ENCODE measurements at regions not wholly inside any gene's neighbourhood (a gene's known extent, or its start where the extent isn't known, plus 50 kb on each side); places are given as distances from the start of the nearest gene placed in this dataset.
A peak's percentile ranks its signal among the peaks of the same experiment; 100 is the strongest.

- no peak overlapping the region for H2AFZ ChIP-seq (ENCODE audit: low read length)
These were observed 114.7 kb upstream of the PHACTR1 start for GRCh38 chr6:12601881-12602280.

DNA sequence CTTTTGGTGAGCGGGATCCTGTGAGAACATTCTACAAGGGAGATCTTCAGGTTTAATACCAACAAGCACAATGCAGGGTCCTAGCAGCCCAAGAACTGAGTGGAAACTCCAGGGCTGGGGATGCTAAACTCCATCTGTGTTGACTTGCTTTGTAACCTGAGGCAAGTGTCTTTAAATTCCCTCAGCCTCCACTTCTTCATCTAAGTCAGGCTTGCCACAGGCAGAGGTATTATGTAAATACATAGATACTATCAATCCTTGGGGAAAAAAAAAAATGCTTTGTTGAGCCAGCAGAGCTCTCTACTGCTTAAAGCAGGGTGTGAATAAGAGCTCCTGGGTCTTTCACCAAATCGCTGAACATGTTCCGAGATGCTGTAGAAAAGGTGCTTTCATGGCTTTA, 114.2 kb upstream of the PHACTR1 start:
- Histone ChIP-seq H3K9me3 (ENCODE audit: low read length) (no peaks in the 10 kb centered on the region), H3K79me2 (ENCODE audit: low read length) (no peaks in the 10 kb centered on the region), H3K4me1 (ENCODE audit: low read length) (peaks cover 19% of the 10 kb centered on the region), H3K27ac (ENCODE audit: low read length) (no peak overlapping the region), H3K4me2 (ENCODE audit: low read depth, low read length, poor library complexity, severe bottlenecking) (peak overlapping the region; percentile 44), H2AFZ (ENCODE audit: low read length) (no peak overlapping the region), H3K9ac (ENCODE audit: low read length) (0 out of 2 replicates have a peak overlapping the region, but pooled peaks have one; percentile 11), H3K9me2 (replicated peaks; ENCODE audit: insufficient read depth, low read length) (no peaks in the 10 kb centered on the region), H3K27me3 (ENCODE audit: low read length) (no peaks in the 10 kb centered on the region), H4K20me1 (ENCODE audit: insufficient read depth, low read depth, low read length) (no peaks in the 10 kb centered on the region), H3K36me3 (ENCODE audit: insufficient read depth, low read length) (no peaks in the 10 kb centered on the region), H3K4me3 (ENCODE audit: low read length) (peak overlapping the region; percentile 35)
- no peak for DNase-seq

More at GRCh38 chr6:12601881-12602280, 114.7 kb upstream of the PHACTR1 start:
- Histone ChIP-seq H3K4me1 (ENCODE audit: low read length) (peaks cover 19% of the 10 kb centered on the region), H3K9ac (ENCODE audit: low read length) (0 out of 2 replicates have a peak overlapping the region, but pooled peaks have one; percentile 11), H3K9me3 (ENCODE audit: low read length) (no peaks in the 10 kb centered on the region), H3K27me3 (ENCODE audit: low read length) (no peaks in the 10 kb centered on the region), H4K20me1 (ENCODE audit: insufficient read depth, low read depth, low read length) (no peaks in the 10 kb centered on the region), H3K4me3 (ENCODE audit: low read length) (peak overlapping the region; percentile 35), H3K9me2 (replicated peaks; ENCODE audit: insufficient read depth, low read length) (no peaks in the 10 kb centered on the region), H3K27ac (ENCODE audit: low read length) (no peak overlapping the region), H3K4me2 (ENCODE audit: low read depth, low read length, poor library complexity, severe bottlenecking) (peak overlapping the region; percentile 44), H3K36me3 (ENCODE audit: insufficient read depth, low read length) (no peaks in the 10 kb centered on the region), H3K79me2 (ENCODE audit: low read length) (no peaks in the 10 kb centered on the region)
- no peak for DNase-seq

DNA sequence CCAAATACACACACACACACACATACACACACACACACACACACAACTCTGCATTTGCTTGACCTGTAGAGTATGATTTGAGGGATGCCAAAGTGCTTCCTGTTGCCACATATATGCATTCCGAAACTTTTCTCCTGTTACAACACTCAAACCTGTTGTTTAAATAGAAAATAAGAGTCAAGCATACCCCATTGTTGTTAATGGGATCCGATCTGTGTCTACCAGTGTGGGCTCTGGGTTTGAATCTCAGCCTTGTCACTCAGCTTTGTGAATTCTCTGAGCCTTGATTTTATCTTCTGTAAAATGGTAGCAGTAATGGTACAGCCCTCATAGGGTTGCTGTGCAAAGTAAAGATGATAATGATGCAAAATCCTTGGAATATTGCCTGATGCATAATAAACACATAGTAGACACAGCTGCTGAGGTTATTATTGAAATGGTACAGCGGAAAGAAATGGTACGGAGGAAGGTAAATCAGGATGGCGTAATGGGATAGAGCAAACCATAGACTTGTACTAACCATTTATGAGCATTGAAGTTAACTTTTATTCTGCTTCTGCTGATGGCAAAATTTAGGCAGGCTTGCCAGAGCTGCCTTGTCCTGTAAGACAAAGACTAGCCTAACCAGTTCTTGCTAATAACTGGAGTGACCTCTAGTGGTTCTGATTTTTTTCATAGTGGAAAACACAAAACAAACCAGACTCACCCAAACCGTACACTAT, 113.5 kb upstream of the PHACTR1 start:
- H3K9me3 ChIP-seq (ENCODE audit: low read length), result no peaks in the 10 kb centered on the region
- no peaks in the 10 kb centered on the region for H3K79me2 ChIP-seq (ENCODE audit: low read length)
- no peaks in the 10 kb centered on the region for H4K20me1 ChIP-seq (ENCODE audit: insufficient read depth, low read depth, low read length)
- H3K4me1 ChIP-seq (ENCODE audit: low read length), result peaks cover 21% of the 10 kb centered on the region
- no peak overlapping the region for H3K9ac ChIP-seq (ENCODE audit: low read length)
- no peak overlapping the region for H3K4me2 ChIP-seq (ENCODE audit: low read depth, low read length, poor library complexity, severe bottlenecking)
- H3K4me3 ChIP-seq (ENCODE audit: low read length), result no peak overlapping the region
- H3K27ac ChIP-seq (ENCODE audit: low read length), result no peak overlapping the region
- H2AFZ ChIP-seq (ENCODE audit: low read length), result no peak overlapping the region
- H3K9me2 ChIP-seq (replicated peaks; ENCODE audit: insufficient read depth, low read length), result no peaks in the 10 kb centered on the region
- no peaks in the 10 kb centered on the region for H3K36me3 ChIP-seq (ENCODE audit: insufficient read depth, low read length)
- no peaks in the 10 kb centered on the region for H3K27me3 ChIP-seq (ENCODE audit: low read length)
- DNase-seq, result peak; percentile 54

DNA sequence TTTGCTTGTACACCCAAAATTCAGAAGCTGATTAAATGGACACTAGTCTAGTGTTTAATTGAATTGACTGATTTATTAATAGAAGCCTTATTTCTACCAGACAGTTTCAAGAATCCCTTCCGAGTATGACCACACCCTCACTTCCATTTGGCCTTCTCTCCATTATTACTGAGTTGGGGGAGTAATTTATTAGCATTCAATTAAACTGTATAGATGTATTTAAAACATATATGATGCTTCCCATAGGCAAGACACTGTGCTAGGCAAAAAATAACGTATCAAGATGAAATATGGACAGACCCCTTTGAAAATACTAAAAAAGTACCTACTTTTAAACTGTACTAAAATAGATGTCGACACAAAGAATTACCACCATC, 112.9 kb upstream of the PHACTR1 start:
- no peaks in the 10 kb centered on the region for H3K9me3 ChIP-seq (ENCODE audit: low read length)
- H3K79me2 ChIP-seq (ENCODE audit: low read length), result no peaks in the 10 kb centered on the region
- no peaks in the 10 kb centered on the region for H3K9me2 ChIP-seq (replicated peaks; ENCODE audit: insufficient read depth, low read length)
- H3K9ac ChIP-seq (ENCODE audit: low read length), result no peak overlapping the region
- H3K4me2 ChIP-seq (ENCODE audit: low read depth, low read length, poor library complexity, severe bottlenecking), result no peak overlapping the region
- H3K4me1 ChIP-seq (ENCODE audit: low read length), result peaks cover 27% of the 10 kb centered on the region
- no peaks in the 10 kb centered on the region for H4K20me1 ChIP-seq (ENCODE audit: insufficient read depth, low read depth, low read length)
- no peak for DNase-seq
- no peak overlapping the region for H3K4me3 ChIP-seq (ENCODE audit: low read length)
- H3K27me3 ChIP-seq (ENCODE audit: low read length), result no peaks in the 10 kb centered on the region
- no peak overlapping the region for H3K27ac ChIP-seq (ENCODE audit: low read length)
- H2AFZ ChIP-seq (ENCODE audit: low read length), result no peak overlapping the region
- H3K36me3 ChIP-seq (ENCODE audit: insufficient read depth, low read length), result no peaks in the 10 kb centered on the region

DNA sequence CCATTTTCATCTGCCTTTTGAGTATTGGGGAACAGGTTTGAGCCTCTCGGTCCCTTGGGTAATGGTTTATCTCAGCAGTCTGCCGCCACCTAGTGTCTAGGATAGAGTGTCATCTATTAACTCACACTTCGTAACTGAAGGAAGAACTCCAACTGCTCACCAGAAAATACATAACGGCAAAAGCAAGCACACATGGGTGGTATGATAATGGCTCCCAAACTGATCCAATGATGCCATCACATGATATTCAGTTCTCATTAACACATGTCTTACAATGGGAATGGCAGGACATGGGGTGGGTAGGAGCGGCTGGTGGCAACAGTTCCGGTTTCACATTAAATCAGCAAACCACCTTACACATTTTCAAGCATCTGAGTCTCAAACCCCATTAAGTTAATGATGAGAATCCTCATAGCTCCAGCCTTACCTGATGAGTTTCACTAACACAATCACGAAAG, 110.7 kb upstream of the PHACTR1 start:
- Histone ChIP-seq H3K79me2 (ENCODE audit: low read length) (no peaks in the 10 kb centered on the region), H2AFZ (ENCODE audit: low read length) (no peak overlapping the region), H3K9me3 (ENCODE audit: low read length) (no peaks in the 10 kb centered on the region), H3K27ac (ENCODE audit: low read length) (no peak overlapping the region), H3K4me3 (ENCODE audit: low read length) (no peak overlapping the region; the same call in 1 of the 2 replicates), H3K9ac (ENCODE audit: low read length) (no peak overlapping the region), H3K4me1 (ENCODE audit: low read length) (peaks cover 27% of the 10 kb centered on the region), H3K4me2 (ENCODE audit: low read depth, low read length, poor library complexity, severe bottlenecking) (no peak overlapping the region), H3K27me3 (ENCODE audit: low read length) (no peaks in the 10 kb centered on the region), H4K20me1 (ENCODE audit: insufficient read depth, low read depth, low read length) (no peaks in the 10 kb centered on the region), H3K9me2 (replicated peaks; ENCODE audit: insufficient read depth, low read length) (no peaks in the 10 kb centered on the region), H3K36me3 (ENCODE audit: insufficient read depth, low read length) (no peaks in the 10 kb centered on the region)
- peak; percentile 87 for DNase-seq

DNA sequence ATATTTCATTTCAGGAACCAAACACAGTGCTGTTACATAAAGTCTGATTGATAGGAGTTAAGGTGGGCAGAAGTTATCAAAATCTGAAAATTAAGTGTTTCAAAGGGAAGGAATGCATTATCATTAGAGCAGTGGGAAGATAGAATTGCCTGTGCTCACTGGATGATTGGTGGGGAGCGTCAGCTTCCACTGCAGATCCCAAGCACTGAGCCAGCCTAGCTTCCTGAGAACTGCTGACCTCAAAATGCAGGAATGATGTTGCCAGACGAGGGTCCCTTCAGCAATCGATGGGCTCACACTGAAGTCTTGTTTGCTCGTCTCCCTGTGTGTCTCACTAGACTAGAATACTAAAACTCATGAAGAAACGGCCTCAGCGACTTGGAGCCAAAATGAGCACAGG, 110.0 kb upstream of the PHACTR1 start:
- H3K4me2 ChIP-seq (ENCODE audit: low read depth, low read length, poor library complexity, severe bottlenecking), result no peak overlapping the region
- H4K20me1 ChIP-seq (ENCODE audit: insufficient read depth, low read depth, low read length), result no peaks in the 10 kb centered on the region
- no peak for DNase-seq
- H3K27me3 ChIP-seq (ENCODE audit: low read length), result no peaks in the 10 kb centered on the region
- H3K27ac ChIP-seq (ENCODE audit: low read length), result no peak overlapping the region
- H2AFZ ChIP-seq (ENCODE audit: low read length), result no peak overlapping the region
- no peaks in the 10 kb centered on the region for H3K79me2 ChIP-seq (ENCODE audit: low read length)
- peaks cover 23% of the 10 kb centered on the region for H3K4me1 ChIP-seq (ENCODE audit: low read length)
- H3K36me3 ChIP-seq (ENCODE audit: insufficient read depth, low read length), result no peaks in the 10 kb centered on the region
- H3K4me3 ChIP-seq (ENCODE audit: low read length), result no peak overlapping the region
- no peak overlapping the region for H3K9ac ChIP-seq (ENCODE audit: low read length)
- H3K9me2 ChIP-seq (replicated peaks; ENCODE audit: insufficient read depth, low read length), result no peaks in the 10 kb centered on the region
- H3K9me3 ChIP-seq (ENCODE audit: low read length), result no peaks in the 10 kb centered on the region

DNA sequence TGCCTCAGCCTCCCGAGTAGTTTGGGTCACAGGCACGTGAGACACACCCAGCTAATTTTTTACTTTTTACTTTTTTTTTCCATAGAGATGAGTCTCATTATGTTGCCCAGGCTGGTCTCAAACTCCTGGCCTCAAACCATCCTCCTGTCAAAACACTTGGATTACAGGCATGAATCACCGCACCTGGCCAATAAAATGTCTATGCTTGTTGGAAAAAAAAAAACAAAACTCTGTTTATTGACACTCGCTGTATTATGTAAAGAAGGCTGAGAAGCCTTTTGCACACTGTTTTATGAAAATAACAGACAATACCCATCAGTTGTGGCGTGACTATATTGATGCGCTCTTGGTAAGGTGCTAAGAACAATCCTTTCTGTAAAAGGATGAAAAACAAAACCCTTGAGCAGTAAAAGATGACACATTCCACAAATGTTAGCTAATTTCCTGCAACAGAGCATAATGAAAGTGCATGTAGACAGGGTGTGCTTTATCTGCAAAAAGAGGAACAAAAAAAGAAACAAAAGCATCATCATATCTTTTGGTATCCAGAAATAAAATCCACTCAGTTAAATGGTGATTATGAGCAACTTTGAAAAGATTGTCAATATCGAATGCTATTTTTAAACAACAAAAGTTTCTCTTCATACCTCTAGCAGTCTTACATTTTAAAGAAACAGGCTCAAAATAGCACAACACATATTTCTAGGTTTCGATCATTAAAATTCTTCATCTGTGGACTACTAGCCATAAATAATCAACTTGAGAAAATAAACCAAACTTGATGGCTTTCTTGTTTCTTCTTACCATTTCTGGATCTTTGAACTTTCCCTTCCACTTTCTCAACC, 108.3 kb upstream of the PHACTR1 start:
- H3K9ac ChIP-seq (ENCODE audit: low read length), result no peak overlapping the region
- no peaks in the 10 kb centered on the region for H3K27me3 ChIP-seq (ENCODE audit: low read length)
- no peak overlapping the region for H3K27ac ChIP-seq (ENCODE audit: low read length)
- DNase-seq, result no peak
- H3K79me2 ChIP-seq (ENCODE audit: low read length), result no peaks in the 10 kb centered on the region
- H3K36me3 ChIP-seq (ENCODE audit: insufficient read depth, low read length), result no peaks in the 10 kb centered on the region
- H3K9me2 ChIP-seq (replicated peaks; ENCODE audit: insufficient read depth, low read length), result no peaks in the 10 kb centered on the region
- H3K4me2 ChIP-seq (ENCODE audit: low read depth, low read length, poor library complexity, severe bottlenecking), result peak overlapping the region; percentile 27
- no peaks in the 10 kb centered on the region for H3K9me3 ChIP-seq (ENCODE audit: low read length)
- no peak overlapping the region for H2AFZ ChIP-seq (ENCODE audit: low read length)
- H4K20me1 ChIP-seq (ENCODE audit: insufficient read depth, low read depth, low read length), result no peaks in the 10 kb centered on the region
- peaks cover 8% of the 10 kb centered on the region for H3K4me1 ChIP-seq (ENCODE audit: low read length)
- 0 out of 2 replicates have a peak overlapping the region, but pooled peaks have one; percentile 21 for H3K4me3 ChIP-seq (ENCODE audit: low read length)

DNA sequence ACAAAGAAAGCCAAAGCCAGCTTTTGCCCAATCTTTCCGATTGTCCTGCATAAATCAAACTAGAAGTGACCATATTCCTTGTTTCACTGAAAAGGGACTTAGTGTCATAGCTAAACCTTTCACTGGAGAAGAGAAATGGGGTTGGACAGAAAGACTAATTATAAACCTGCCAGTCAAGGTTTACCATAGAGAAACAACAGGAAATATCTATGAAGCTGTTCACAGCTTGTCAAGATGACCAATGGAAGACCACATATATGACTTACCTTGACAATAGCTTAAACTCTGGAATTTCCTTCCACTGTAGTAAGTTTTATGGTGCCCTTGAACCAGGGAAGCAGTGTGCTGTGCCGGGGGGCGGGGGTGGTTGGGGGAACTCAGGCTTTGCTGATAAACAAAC, 107.7 kb upstream of the PHACTR1 start:
- Histone ChIP-seq H3K27me3 (ENCODE audit: low read length) (no peaks in the 10 kb centered on the region), H3K4me2 (ENCODE audit: low read depth, low read length, poor library complexity, severe bottlenecking) (no peak overlapping the region), H3K27ac (ENCODE audit: low read length) (no peak overlapping the region), H4K20me1 (ENCODE audit: insufficient read depth, low read depth, low read length) (no peaks in the 10 kb centered on the region), H3K4me3 (ENCODE audit: low read length) (no peak overlapping the region), H3K4me1 (ENCODE audit: low read length) (peaks cover 8% of the 10 kb centered on the region), H3K9me3 (ENCODE audit: low read length) (no peaks in the 10 kb centered on the region), H2AFZ (ENCODE audit: low read length) (no peak overlapping the region), H3K36me3 (ENCODE audit: insufficient read depth, low read length) (no peaks in the 10 kb centered on the region), H3K9me2 (replicated peaks; ENCODE audit: insufficient read depth, low read length) (no peaks in the 10 kb centered on the region), H3K79me2 (ENCODE audit: low read length) (no peaks in the 10 kb centered on the region), H3K9ac (ENCODE audit: low read length) (no peak overlapping the region)
- DNase-seq, result no peak
